ENCODE measurements at regions not wholly inside any gene's neighbourhood (a gene's known extent, or its start where the extent isn't known, plus 50 kb on each side); places are given as distances from the start of the nearest gene placed in this dataset.

GRCh38 chr3:3712971-3713370 lies 86.3 kb upstream of the LRRN1 start:
- WGBS = 70% methylated on average over 6 of the region's 6 CpGs
- DNase-seq (no peak), ATAC-seq (no peak)
- Histone ChIP-seq H3K27ac (ENCODE audit: low read length) (no peak overlapping the region), H3K4me3 (ENCODE audit: low read length) (no peak overlapping the region), H3K27me3 (ENCODE audit: control insufficient read depth, insufficient read depth) (no peaks in the 10 kb centered on the region), H3K4me1 (ENCODE audit: control insufficient read depth, insufficient read depth, low read length) (no peaks in the 10 kb centered on the region), H3K9me3 (ENCODE audit: control insufficient read depth, low read length) (no peaks in the 10 kb centered on the region)
- intact Hi-C loops (cut with DNase I) = no loop called here

GRCh38 chr3:3708769-3709115 lies 90.5 kb upstream of the LRRN1 start:
- ATAC-seq = no peak
- Histone ChIP-seq H3K4me1 (ENCODE audit: control insufficient read depth, insufficient read depth, low read length) (peaks cover 2% of the 10 kb centered on the region), H3K27me3 (ENCODE audit: control insufficient read depth, insufficient read depth) (no peaks in the 10 kb centered on the region), H3K9me3 (ENCODE audit: control insufficient read depth, low read length) (no peaks in the 10 kb centered on the region), H3K27ac (ENCODE audit: low read length) (no peak overlapping the region), H3K4me3 (ENCODE audit: low read length) (no peak overlapping the region)
- DNase-seq = no peak
- intact Hi-C loops (cut with DNase I) = no loop called here

- Histone ChIP-seq H3K27me3 (ENCODE audit: control insufficient read depth, insufficient read depth) (no peaks in the 10 kb centered on the region), H3K9me3 (ENCODE audit: control insufficient read depth, low read length) (no peaks in the 10 kb centered on the region), H3K4me1 (ENCODE audit: control insufficient read depth, insufficient read depth, low read length) (peaks cover 2% of the 10 kb centered on the region), H3K4me3 (ENCODE audit: low read length) (no peak overlapping the region), H3K27ac (ENCODE audit: low read length) (no peak overlapping the region)
- no peak for ATAC-seq
- WGBS = 74% methylated on average over 6 of the region's 6 CpGs
- intact Hi-C loops (cut with DNase I) = no loop called here
- no peak for DNase-seq
These were observed 91.1 kb upstream of the LRRN1 start for GRCh38 chr3:3707858-3708768.

GRCh38 chr3:3705090-3705775 lies 94.0 kb upstream of the LRRN1 start:
- H3K9me3 ChIP-seq (ENCODE audit: control insufficient read depth, low read length) = no peaks in the 10 kb centered on the region
- intact Hi-C loops (cut with DNase I) = no loop called here
- H3K27ac ChIP-seq (ENCODE audit: low read length) = no peak overlapping the region
- DNase-seq (peak; percentile 37 to 82 (median 82)), ATAC-seq (peak; percentile 44 to 91)
- H3K27me3 ChIP-seq (ENCODE audit: control insufficient read depth, insufficient read depth) = no peaks in the 10 kb centered on the region
- WGBS = 33% methylated on average over 6 of the region's 6 CpGs
- no peak overlapping the region for H3K4me3 ChIP-seq (ENCODE audit: low read length)
- H3K4me1 ChIP-seq (ENCODE audit: control insufficient read depth, insufficient read depth, low read length) = peaks cover 2% of the 10 kb centered on the region

GRCh38 chr3:3701949-3702348 lies 97.3 kb upstream of the LRRN1 start:
- DNase-seq = no peak
- no peak for ATAC-seq
- WGBS = 87% methylated on average over 5 of the region's 5 CpGs
- H3K27ac ChIP-seq (ENCODE audit: low read length) = no peak overlapping the region
- no peaks in the 10 kb centered on the region for H3K9me3 ChIP-seq (ENCODE audit: control insufficient read depth, low read length)
- peaks cover 2% of the 10 kb centered on the region for H3K4me1 ChIP-seq (ENCODE audit: control insufficient read depth, insufficient read depth, low read length)
- H3K4me3 ChIP-seq (ENCODE audit: low read length) = no peak overlapping the region
- H3K27me3 ChIP-seq (ENCODE audit: control insufficient read depth, insufficient read depth) = no peaks in the 10 kb centered on the region
- intact Hi-C loops (cut with DNase I) = no loop called here

- Histone ChIP-seq H3K4me3 (ENCODE audit: low read length) (no peak overlapping the region), H3K9me3 (ENCODE audit: control insufficient read depth, low read length) (no peaks in the 10 kb centered on the region), H3K27me3 (ENCODE audit: control insufficient read depth, insufficient read depth) (no peaks in the 10 kb centered on the region), H3K4me1 (ENCODE audit: control insufficient read depth, insufficient read depth, low read length) (no peaks in the 10 kb centered on the region), H3K27ac (ENCODE audit: low read length) (no peak overlapping the region)
- 60% methylated on average over 7 of the region's 7 CpGs for WGBS
- intact Hi-C loops (cut with DNase I) = no loop called here
- no peak for DNase-seq
- no peak for ATAC-seq
These were observed 99.2 kb upstream of the LRRN1 start for GRCh38 chr3:3699816-3700633.

- 64% methylated on average over 5 of the region's 5 CpGs for WGBS
- H3K27ac ChIP-seq (ENCODE audit: low read length) = no peak overlapping the region
- no peak for DNase-seq
- no peaks in the 10 kb centered on the region for H3K4me1 ChIP-seq (ENCODE audit: control insufficient read depth, insufficient read depth, low read length)
- intact Hi-C loops (cut with DNase I) = no loop called here
- ATAC-seq = no peak
- H3K9me3 ChIP-seq (ENCODE audit: control insufficient read depth, low read length) = no peaks in the 10 kb centered on the region
- H3K4me3 ChIP-seq (ENCODE audit: low read length) = no peak overlapping the region
- no peaks in the 10 kb centered on the region for H3K27me3 ChIP-seq (ENCODE audit: control insufficient read depth, insufficient read depth)
These were observed 99.8 kb upstream of the LRRN1 start for GRCh38 chr3:3699407-3699806.

GRCh38 chr3:3696345-3696744 lies 102.9 kb upstream of the LRRN1 start:
- DNase-seq (no peak), ATAC-seq (no peak)
- intact Hi-C loops (cut with DNase I) = no loop called here
- H3K4me1 ChIP-seq (ENCODE audit: control insufficient read depth, insufficient read depth, low read length) = no peaks in the 10 kb centered on the region
- H3K9me3 ChIP-seq (ENCODE audit: control insufficient read depth, low read length) = no peaks in the 10 kb centered on the region
- no peak overlapping the region for H3K27ac ChIP-seq (ENCODE audit: low read length)
- H3K27me3 ChIP-seq (ENCODE audit: control insufficient read depth, insufficient read depth) = no peaks in the 10 kb centered on the region
- WGBS = 55% methylated on average over 5 of the region's 5 CpGs
- no peak overlapping the region for H3K4me3 ChIP-seq (ENCODE audit: low read length)

GRCh38 chr3:3693593-3693992 lies 105.6 kb upstream of the LRRN1 start:
- 41% methylated on average over 1 of the region's 1 CpG for WGBS
- Histone ChIP-seq H3K9me3 (ENCODE audit: control insufficient read depth, low read length) (no peaks in the 10 kb centered on the region), H3K4me1 (ENCODE audit: control insufficient read depth, insufficient read depth, low read length) (no peaks in the 10 kb centered on the region), H3K27ac (ENCODE audit: low read length) (no peak overlapping the region), H3K4me3 (ENCODE audit: low read length) (no peak overlapping the region), H3K27me3 (ENCODE audit: control insufficient read depth, insufficient read depth) (no peaks in the 10 kb centered on the region)
- DNase-seq (no peak), ATAC-seq (no peak)
- intact Hi-C loops (cut with DNase I) = no loop called here

GRCh38 chr3:3689601-3690375 lies 109.4 kb upstream of the LRRN1 start:
- no peak for DNase-seq
- no peak overlapping the region for H3K27ac ChIP-seq (ENCODE audit: low read length)
- no peaks in the 10 kb centered on the region for H3K4me1 ChIP-seq (ENCODE audit: control insufficient read depth, insufficient read depth, low read length)
- no peak for ATAC-seq
- H3K4me3 ChIP-seq (ENCODE audit: low read length) = no peak overlapping the region
- no peaks in the 10 kb centered on the region for H3K9me3 ChIP-seq (ENCODE audit: control insufficient read depth, low read length)
- no peaks in the 10 kb centered on the region for H3K27me3 ChIP-seq (ENCODE audit: control insufficient read depth, insufficient read depth)
- WGBS = 88% methylated on average over 2 of the region's 2 CpGs
- intact Hi-C loops (cut with DNase I) = no loop called here

Data from right cardiac atrium (tissue), 5 donors.